ENCODE measurements at regions not wholly inside any gene's neighbourhood (a gene's known extent, or its start where the extent isn't known, plus 50 kb on each side); places are given as distances from the start of the nearest gene placed in this dataset.

GRCh38 chr3:166570102-166570501 is 732.9 kb upstream of the BCHE start:
- no peak for DNase-seq (ENCODE audit: low read depth)
- TF ChIP-seq CTCF (IDR thresholded peaks at IDR 0.05; ENCODE audit: control insufficient read depth, extremely low read depth, insufficient read depth): no peak
- no peak overlapping the region for H3K4me3 ChIP-seq (ENCODE audit: low read depth, low read length)

- no peak overlapping the region for H3K4me3 ChIP-seq (ENCODE audit: low read depth, low read length)
- DNase-seq (ENCODE audit: low read depth): no peak
- TF ChIP-seq CTCF (IDR thresholded peaks at IDR 0.05; ENCODE audit: control insufficient read depth, extremely low read depth, insufficient read depth): no peak
Observed at GRCh38 chr3:166569589-166569988, 732.4 kb upstream of the BCHE start.

GRCh38 chr3:166560253-166560652 is 723.0 kb upstream of the BCHE start:
- no peak overlapping the region for H3K4me3 ChIP-seq (ENCODE audit: low read depth, low read length)
- DNase-seq (ENCODE audit: low read depth): no peak
- TF ChIP-seq CTCF (IDR thresholded peaks at IDR 0.05; ENCODE audit: control insufficient read depth, extremely low read depth, insufficient read depth): no peak

- TF ChIP-seq CTCF (IDR thresholded peaks at IDR 0.05; ENCODE audit: control insufficient read depth, extremely low read depth, insufficient read depth): no peak
- H3K4me3 ChIP-seq (ENCODE audit: low read depth, low read length): no peak overlapping the region
- no peak for DNase-seq (ENCODE audit: low read depth)
Observed at GRCh38 chr3:166556955-166557354, 719.7 kb upstream of the BCHE start.

GRCh38 chr3:166554023-166554422 is 716.8 kb upstream of the BCHE start:
- no peak overlapping the region for H3K4me3 ChIP-seq (ENCODE audit: low read depth, low read length)
- no peak for TF ChIP-seq CTCF (IDR thresholded peaks at IDR 0.05; ENCODE audit: control insufficient read depth, extremely low read depth, insufficient read depth)
- DNase-seq (ENCODE audit: low read depth): no peak

- no peak for DNase-seq (ENCODE audit: low read depth)
- no peak overlapping the region for H3K4me3 ChIP-seq (ENCODE audit: low read depth, low read length)
- no peak for TF ChIP-seq CTCF (IDR thresholded peaks at IDR 0.05; ENCODE audit: control insufficient read depth, extremely low read depth, insufficient read depth)
Observed at GRCh38 chr3:166533740-166534139, 696.5 kb upstream of the BCHE start.

DNA sequence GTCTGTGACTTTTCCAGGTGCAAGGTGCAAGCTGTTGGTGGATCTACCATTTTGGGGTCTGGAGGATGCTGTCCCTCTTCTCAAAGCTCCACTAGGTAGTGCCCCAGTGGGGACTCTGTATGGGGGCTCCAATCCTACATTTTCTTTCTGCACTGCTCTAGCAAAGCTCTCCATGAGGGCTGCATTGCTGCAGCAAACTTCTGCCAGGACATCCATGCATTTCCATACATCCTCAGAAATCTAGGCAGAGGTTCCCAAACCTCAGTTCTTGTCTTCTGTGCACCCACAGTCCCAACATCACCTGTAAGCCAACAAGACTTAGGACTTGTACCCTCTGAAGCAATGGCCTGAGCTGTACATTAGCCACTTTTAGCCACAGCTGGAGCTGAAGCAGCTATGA is 694.5 kb upstream of the BCHE start:
- no peak for TF ChIP-seq CTCF (IDR thresholded peaks at IDR 0.05; ENCODE audit: control insufficient read depth, extremely low read depth, insufficient read depth)
- no peak for DNase-seq (ENCODE audit: low read depth)
- no peak overlapping the region for H3K4me3 ChIP-seq (ENCODE audit: low read depth, low read length)
